OCI-LY3 (cell line): ENCODE measurements at regions not wholly inside any gene's neighbourhood (a gene's known extent, or its start where the extent isn't known, plus 50 kb on each side); places are given as distances from the start of the nearest gene placed in this dataset.

Experiments used
- CTCF ChIP-seq: fragments of 200-600, 300-600 bp; sonication (generic); IDR thresholded peaks from 2 replicates; pipeline ENCODE4 v1.5.1; 2014; ENCODE audit warnings: antibody characterized with exemption, low read length, low read depth
- EZH2phosphoT487 ChIP-seq: fragments of 200-600 bp; shearing (Covaris generic); IDR thresholded peaks from 2 replicates; pipeline ENCODE4 v1.6.1; 2018; ENCODE audit warnings: antibody characterized with exemption, mixed run types, low read depth

- TF ChIP-seq EZH2phosphoT487 (no peak), CTCF (no peak)
Measured at GRCh38 chr15:24772686-24773373, 97.3 kb downstream of the NPAP1 start.
